ENCODE measurements at regions not wholly inside any gene's neighbourhood (a gene's known extent, or its start where the extent isn't known, plus 50 kb on each side); places are given as distances from the start of the nearest gene placed in this dataset.

- H3K9me3 ChIP-seq (ENCODE audit: low read depth), result no peaks in the 10 kb centered on the region
- H4K20me1 ChIP-seq (ENCODE audit: low read depth), result no peaks in the 10 kb centered on the region
- Mint-ChIP-seq H3K36me3 (no peaks in the 10 kb centered on the region), H3K27ac (no peak overlapping the region), H3K9me3 (peaks cover 7% of the 10 kb centered on the region), H3K4me3 (no peak overlapping the region), H3K4me1 (peaks cover 11% of the 10 kb centered on the region), H3K27me3 (ENCODE audit: insufficient read depth, low read depth) (no peaks in the 10 kb centered on the region)
- TF ChIP-seq EZH2phosphoT487 (IDR thresholded peaks at IDR 0.05), result no peak
- H3K4me2 ChIP-seq, result no peak overlapping the region
- no peak overlapping the region for H2AFZ ChIP-seq (replicated peaks)
- H3K9ac ChIP-seq, result no peak overlapping the region
- H3K79me2 ChIP-seq (ENCODE audit: low read depth), result no peaks in the 10 kb centered on the region
- H3K27ac ChIP-seq, result no peak overlapping the region
- no peaks in the 10 kb centered on the region for H3K27me3 ChIP-seq
- no peaks in the 10 kb centered on the region for H3K36me3 ChIP-seq
- no peak for DNase-seq (ENCODE audit: low spot score)
- H3K4me3 ChIP-seq, result no peak overlapping the region
- no peaks in the 10 kb centered on the region for H3F3A ChIP-seq (ENCODE audit: low read depth)
- H3K4me1 ChIP-seq, result no peaks in the 10 kb centered on the region
Observed at GRCh38 chr3:106929081-106929480, 448.2 kb upstream of the CCDC54 start.

GRCh38 chr3:106930086-106930485 is 447.2 kb upstream of the CCDC54 start:
- no peaks in the 10 kb centered on the region for H3K36me3 Mint-ChIP-seq
- TF ChIP-seq CTCF (IDR thresholded peaks at IDR 0.05) (no peak), EZH2 (IDR thresholded peaks at IDR 0.05) (no peak), EZH2phosphoT487 (IDR thresholded peaks at IDR 0.05) (no peak)
- no peaks in the 10 kb centered on the region for H3K9me3 ChIP-seq (ENCODE audit: low read depth)
- H3K4me2 ChIP-seq, result no peak overlapping the region
- DNase-seq (ENCODE audit: low spot score), result no peak
- H3K4me3 Mint-ChIP-seq, result no peak overlapping the region
- no peak overlapping the region for H3K27ac ChIP-seq
- H4K20me1 ChIP-seq (ENCODE audit: low read depth), result no peaks in the 10 kb centered on the region
- no peaks in the 10 kb centered on the region for H3K4me1 ChIP-seq
- H2AFZ ChIP-seq (replicated peaks), result no peak overlapping the region
- H3K4me1 Mint-ChIP-seq, result peaks cover 11% of the 10 kb centered on the region
- peaks cover 7% of the 10 kb centered on the region for H3K9me3 Mint-ChIP-seq
- H3K27ac Mint-ChIP-seq, result no peak overlapping the region
- H3K36me3 ChIP-seq, result no peaks in the 10 kb centered on the region
- no peaks in the 10 kb centered on the region for H3F3A ChIP-seq (ENCODE audit: low read depth)
- H3K9ac ChIP-seq, result no peak overlapping the region
- no peaks in the 10 kb centered on the region for H3K27me3 Mint-ChIP-seq (ENCODE audit: insufficient read depth, low read depth)
- H3K4me3 ChIP-seq, result no peak overlapping the region
- H3K27me3 ChIP-seq, result no peaks in the 10 kb centered on the region
- H3K79me2 ChIP-seq (ENCODE audit: low read depth), result no peaks in the 10 kb centered on the region

GRCh38 chr3:106931904-106932303 is 445.3 kb upstream of the CCDC54 start:
- Mint-ChIP-seq H3K4me1 (peaks cover 15% of the 10 kb centered on the region), H3K36me3 (no peaks in the 10 kb centered on the region), H3K27me3 (ENCODE audit: insufficient read depth, low read depth) (no peaks in the 10 kb centered on the region), H3K9me3 (peaks cover 7% of the 10 kb centered on the region), H3K4me3 (no peak overlapping the region), H3K27ac (no peak overlapping the region)
- H2AFZ ChIP-seq (replicated peaks), result no peak overlapping the region
- no peak overlapping the region for H3K4me3 ChIP-seq
- H3K9ac ChIP-seq, result no peak overlapping the region
- H3K4me1 ChIP-seq, result no peaks in the 10 kb centered on the region
- no peak overlapping the region for H3K27ac ChIP-seq
- no peak for TF ChIP-seq EZH2phosphoT487 (IDR thresholded peaks at IDR 0.05)
- TF ChIP-seq CTCF (IDR thresholded peaks at IDR 0.05), result no peak
- TF ChIP-seq EZH2 (IDR thresholded peaks at IDR 0.05), result no peak
- H3K9me3 ChIP-seq (ENCODE audit: low read depth), result no peaks in the 10 kb centered on the region
- H3K27me3 ChIP-seq, result no peaks in the 10 kb centered on the region
- no peaks in the 10 kb centered on the region for H4K20me1 ChIP-seq (ENCODE audit: low read depth)
- H3F3A ChIP-seq (ENCODE audit: low read depth), result no peaks in the 10 kb centered on the region
- no peak for DNase-seq (ENCODE audit: low spot score)
- no peaks in the 10 kb centered on the region for H3K79me2 ChIP-seq (ENCODE audit: low read depth)
- no peaks in the 10 kb centered on the region for H3K36me3 ChIP-seq
- no peak overlapping the region for H3K4me2 ChIP-seq

- Histone ChIP-seq H3K9ac (no peak overlapping the region), H3K36me3 (no peaks in the 10 kb centered on the region), H3K4me1 (no peaks in the 10 kb centered on the region), H4K20me1 (ENCODE audit: low read depth) (no peaks in the 10 kb centered on the region), H3K27ac (no peak overlapping the region), H3K4me2 (no peak overlapping the region), H2AFZ (replicated peaks) (no peak overlapping the region), H3K4me3 (no peak overlapping the region), H3K9me3 (ENCODE audit: low read depth) (no peaks in the 10 kb centered on the region), H3F3A (ENCODE audit: low read depth) (no peaks in the 10 kb centered on the region), H3K79me2 (ENCODE audit: low read depth) (no peaks in the 10 kb centered on the region), H3K27me3 (no peaks in the 10 kb centered on the region)
- H3K27ac Mint-ChIP-seq, result no peak overlapping the region
- H3K4me1 Mint-ChIP-seq, result peaks cover 4% of the 10 kb centered on the region
- TF ChIP-seq EZH2phosphoT487 (IDR thresholded peaks at IDR 0.05) (no peak), CTCF (IDR thresholded peaks at IDR 0.05) (no peak), EZH2 (IDR thresholded peaks at IDR 0.05) (no peak)
- no peaks in the 10 kb centered on the region for H3K9me3 Mint-ChIP-seq
- no peaks in the 10 kb centered on the region for H3K36me3 Mint-ChIP-seq
- no peak overlapping the region for H3K4me3 Mint-ChIP-seq
- H3K27me3 Mint-ChIP-seq (ENCODE audit: insufficient read depth, low read depth), result no peaks in the 10 kb centered on the region
- no peak for DNase-seq (ENCODE audit: low spot score)
Observed at GRCh38 chr3:106936337-106936736, 440.9 kb upstream of the CCDC54 start.

Data from neural progenitor cell (in vitro differentiated cells).